Heart right ventricle (tissue), 16 donors: ENCODE measurements at regions not wholly inside any gene's neighbourhood (a gene's known extent, or its start where the extent isn't known, plus 50 kb on each side); places are given as distances from the start of the nearest gene placed in this dataset.

Source experiments
- ATAC-seq, 8 donors: fragments of 200-7000 bp; cut with Tn5 transposase; one replicate each; pipeline ENCODE4 v1.9.1; 2020; ENCODE audit warnings: mild to moderate bottlenecking in 8 of 8, moderate library complexity in 8 of 8, moderate number of reproducible peaks in 1 of 8
- DNase-seq, 2 donors: peaks; one replicate each; pipeline ENCODE4 v3.0.0-alpha.2; 2020
- H3K27ac ChIP-seq, 10 donors: fragments of 200-600 bp; sonication (generic) in 2 of 10; one replicate each; pipeline versions ENCODE4 v1.5.0 to v1.8.0; 2020 to 2022; ENCODE audit warnings: mild to moderate bottlenecking in 3 of 10
- H3K27me3 ChIP-seq, 7 donors: fragments of 200-600 bp; one replicate each; pipeline ENCODE4 v1.8.0; 2021 to 2022; ENCODE audit warnings: mild to moderate bottlenecking in 2 of 7
- H3K36me3 ChIP-seq, 9 donors: fragments of 200-600 bp; sonication (generic) in 1 of 9; one replicate each; pipeline versions ENCODE4 v1.5.0 to v1.8.0; 2020 to 2022; ENCODE audit warnings: mild to moderate bottlenecking in 2 of 9
- H3K4me1 ChIP-seq, 9 donors: fragments of 200-600 bp; sonication (generic) in 1 of 9; one replicate each; pipeline versions ENCODE4 v1.5.0 to v1.8.0; 2020 to 2022; ENCODE audit warnings: mild to moderate bottlenecking in 4 of 9
- H3K4me3 ChIP-seq, 10 donors: fragments of 200-600 bp; sonication (generic) in 2 of 10; one replicate each; pipeline versions ENCODE4 v1.5.0 to v1.8.0; 2020 to 2022; ENCODE audit warnings: mild to moderate bottlenecking in 7 of 10, moderate library complexity in 2 of 10
- H3K9me3 ChIP-seq, 11 donors: fragments of 200-600 bp in 10 of 11; sonication (generic) in 2 of 11; one replicate each; pipeline versions ENCODE4 v1.5.0 to v1.8.0; 2013 to 2022; ENCODE audit warnings: mild to moderate bottlenecking in 2 of 11, control low read depth in 1 of 11, moderate library complexity in 1 of 11
- WGBS, 2 donors: extraction: QIAGEN DNeasy Blood & Tissue Kit; methylation state at CpG; one replicate each; pipeline ENCODE4 v1.1.7; 2013; ENCODE audit warnings: inconsistent platforms in 1 of 2; 5-methylcytosine and 5-hydroxymethylcytosine counted together
- intact Hi-C, 10 donors: fragments of 100-400 bp; cut with DNase I; formaldehyde crosslinking; loops; one replicate each; pipeline versions ENCODE4 v1.11.1 to v1.14.2; 2022
- TF ChIP-seq, protein P1 (sequence below), 9 donors: fragments of 200-600 bp; sonication (generic) in 2 of 9; IDR thresholded peaks; one replicate each; pipeline versions ENCODE4 v1.5.0 to v1.8.0; 2021 to 2022; ENCODE audit warnings: antibody characterized with exemption in 9 of 9, mild to moderate bottlenecking in 5 of 9, moderate library complexity in 1 of 9
- donor health status: Arrhythmogenic right ventricular cardiomyopathy.
- donor health status: ischemic (EF 13 %, LVEDD 7.1; RV severe dilation, severe dysfunction).
- donor health status: healthy with polysubstance abuse.
- donor health status: DM: no; HTN: yes; CAD: no.
- donor health status: DM: no; HTN: no; CAD: no.
- donor health status: ischemic (EF 25% LVEDD 6.9; RV normal size, moderate dysfunction).
- donor health status: ischemic (EF 25% LVEDD 5.7; RV mildly dilated, moderate dysfunction).
- donor health status: healthy.
- donor health status: DM: yes; HTN: yes; CAD: no.
- donor health status: Ischemic cardiomyopathy.
- donor health status: ischemic (EF 35%, LVEDD 5.7; RV mildly dilated, moderate dysfunction).
- donor health status: nonischemic (EF 11% LVEDD 7.7; RV severe dilation, severe dysfunction).
- donor health status: DM: yes; HTN: yes; CAD: no.
- donor health status: PGD.
- donor health status: ischemic (EF 29% LVEDD 5.4; RV normal size, mild dysfunction).
- donor health status: nonischemic (EF 23%, LVEDD 6.1; RV moderate dilation, normal function).

GRCh38 chr12:116687888-116688287 is 50.0 kb downstream of the SPRING1 start:
- Histone ChIP-seq H3K27ac (no peak overlapping the region), H3K27me3 (peaks cover 0 to 27% (median 19%) of the 10 kb centered on the region in 7 donors), H3K9me3 (no peaks in the 10 kb centered on the region), H3K36me3 (no peaks in the 10 kb centered on the region), H3K4me3 (no peak overlapping the region), H3K4me1 (peaks cover 0 to 11% (median 2%) of the 10 kb centered on the region in 9 donors)
- ATAC-seq (peak; percentile 63 to 86 (median 78)), DNase-seq (peak; percentile 29 to 65)
- WGBS, 2 donors = 60 to 69% methylated on average over 11 of the region's 11 CpGs
- intact Hi-C loops = loop anchor here in 2 of 10 donors (10.0 kb wide), 3 partner anchors 153 to 693 kb away; partner anchors contain the start of gene MED13L (in 1 of the 2)
- TF ChIP-seq, protein P1, sequence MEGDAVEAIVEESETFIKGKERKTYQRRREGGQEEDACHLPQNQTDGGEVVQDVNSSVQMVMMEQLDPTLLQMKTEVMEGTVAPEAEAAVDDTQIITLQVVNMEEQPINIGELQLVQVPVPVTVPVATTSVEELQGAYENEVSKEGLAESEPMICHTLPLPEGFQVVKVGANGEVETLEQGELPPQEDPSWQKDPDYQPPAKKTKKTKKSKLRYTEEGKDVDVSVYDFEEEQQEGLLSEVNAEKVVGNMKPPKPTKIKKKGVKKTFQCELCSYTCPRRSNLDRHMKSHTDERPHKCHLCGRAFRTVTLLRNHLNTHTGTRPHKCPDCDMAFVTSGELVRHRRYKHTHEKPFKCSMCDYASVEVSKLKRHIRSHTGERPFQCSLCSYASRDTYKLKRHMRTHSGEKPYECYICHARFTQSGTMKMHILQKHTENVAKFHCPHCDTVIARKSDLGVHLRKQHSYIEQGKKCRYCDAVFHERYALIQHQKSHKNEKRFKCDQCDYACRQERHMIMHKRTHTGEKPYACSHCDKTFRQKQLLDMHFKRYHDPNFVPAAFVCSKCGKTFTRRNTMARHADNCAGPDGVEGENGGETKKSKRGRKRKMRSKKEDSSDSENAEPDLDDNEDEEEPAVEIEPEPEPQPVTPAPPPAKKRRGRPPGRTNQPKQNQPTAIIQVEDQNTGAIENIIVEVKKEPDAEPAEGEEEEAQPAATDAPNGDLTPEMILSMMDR (IDR thresholded peaks at IDR 0.05) = peak; percentile 12 to 70 (median 53)

DNA sequence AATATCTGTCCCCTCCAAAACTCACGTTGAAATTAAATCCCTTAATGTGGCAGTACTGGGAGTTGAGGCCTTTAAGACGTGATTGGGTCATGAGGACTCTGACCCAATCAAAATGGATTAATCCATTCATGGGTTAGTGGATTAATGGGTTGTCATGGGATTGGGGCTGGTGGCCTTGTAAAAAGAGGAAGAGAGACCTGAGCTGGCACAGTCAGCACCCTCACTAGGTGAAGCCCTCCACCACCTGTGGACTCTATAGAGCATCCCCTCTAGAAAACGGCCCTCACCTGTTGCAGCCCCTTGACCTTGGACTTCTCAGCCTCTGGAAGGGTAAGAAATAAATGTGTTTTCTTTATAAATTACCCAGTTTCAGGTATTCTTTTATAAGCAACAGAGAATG is 53.0 kb downstream of the SPRING1 start:
- Histone ChIP-seq H3K4me1 (peaks cover 0 to 6% (median 0%) of the 10 kb centered on the region in 9 donors), H3K36me3 (no peaks in the 10 kb centered on the region), H3K9me3 (no peaks in the 10 kb centered on the region), H3K4me3 (no peak overlapping the region), H3K27me3 (peaks cover 0 to 8% (median 0%) of the 10 kb centered on the region in 7 donors), H3K27ac (no peak overlapping the region)
- TF ChIP-seq, protein P1 (IDR thresholded peaks at IDR 0.05) = no peak
- DNase-seq (no peak), ATAC-seq (no peak)
- intact Hi-C loops = loop anchor here in 2 of 10 donors (10.0 kb wide), 3 partner anchors 150 to 690 kb away; partner anchors contain the start of gene MED13L (in 1 of the 2)
- 86 to 92% methylated on average over 3 of the region's 3 CpGs for WGBS, 2 donors

- intact Hi-C loops = loop anchor here in 2 of 10 donors (5.0 kb wide), 2 partner anchors 75 to 80 kb away; no protein-coding TSS in a partner anchor
- Histone ChIP-seq H3K4me3 (no peak overlapping the region), H3K4me1 (peaks cover 6 to 46% (median 22%) of the 10 kb centered on the region in 9 donors), H3K9me3 (no peaks in the 10 kb centered on the region), H3K36me3 (no peaks in the 10 kb centered on the region), H3K27ac (peak overlapping the region in 5 of 10 donors; percentile 41 to 83 (median 69)), H3K27me3 (no peaks in the 10 kb centered on the region)
- DNase-seq (no peak), ATAC-seq (peak in 3 of 8 donors; percentile 7 to 28 (median 14))
- TF ChIP-seq, protein P1 (IDR thresholded peaks at IDR 0.05) = no peak
- 48 to 50% methylated on average over 4 of the region's 4 CpGs for WGBS, 2 donors
Observed at GRCh38 chr12:116677202-116677661, 60.6 kb downstream of the SPRING1 start.

DNA sequence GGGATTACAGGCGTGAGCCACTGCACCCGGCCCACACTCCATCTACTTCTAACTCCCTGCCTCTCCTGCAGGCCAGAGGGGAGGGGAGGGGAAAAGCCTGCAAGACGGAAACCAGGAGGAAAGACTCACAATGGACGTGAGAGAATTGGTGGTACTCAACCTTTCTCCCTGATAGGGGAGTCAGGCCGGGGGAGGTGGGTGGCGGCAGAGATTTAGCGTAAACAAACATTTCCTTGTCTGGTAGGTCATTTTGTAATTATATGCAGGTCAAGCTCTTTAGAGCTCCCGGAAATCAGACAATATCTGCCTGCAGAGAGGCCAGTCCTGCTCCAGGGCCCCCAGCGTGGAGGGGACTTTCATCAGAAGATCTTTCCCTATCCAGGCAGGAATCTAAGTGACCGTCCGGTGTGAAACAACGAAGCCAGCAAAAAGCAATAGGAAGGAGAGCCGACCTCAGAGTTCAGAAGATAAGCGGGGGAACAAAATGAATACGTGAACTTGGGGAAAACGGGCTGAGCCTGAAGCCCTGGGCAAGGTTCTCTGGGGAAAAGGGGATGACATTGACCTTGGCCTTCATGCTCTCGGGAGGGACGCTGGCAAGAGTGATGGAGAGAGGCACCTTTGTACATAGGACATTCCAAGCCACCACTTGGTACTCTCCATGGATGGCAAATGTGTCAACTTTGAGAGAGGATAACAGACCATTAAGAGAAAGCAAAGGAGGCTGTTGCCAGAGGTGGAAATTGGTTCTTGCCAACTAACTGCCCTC is 62.3 kb downstream of the SPRING1 start:
- peak; percentile 39 to 47 for DNase-seq
- peak overlapping the region in 2 of 10 donors; percentile 2 to 6 for H3K4me3 ChIP-seq
- H3K4me1 ChIP-seq = peaks cover 6 to 46% (median 22%) of the 10 kb centered on the region in 9 donors
- TF ChIP-seq, protein P1 (IDR thresholded peaks at IDR 0.05) = no peak
- 67 to 71% methylated on average over 18 of the region's 18 CpGs for WGBS, 2 donors
- H3K27me3 ChIP-seq = no peaks in the 10 kb centered on the region
- no peaks in the 10 kb centered on the region for H3K36me3 ChIP-seq
- intact Hi-C loops = loop anchor here in 2 of 10 donors (5.0 kb wide), 2 partner anchors 73 to 78 kb away; no protein-coding TSS in a partner anchor
- H3K9me3 ChIP-seq = peaks cover 0 to 7% (median 0%) of the 10 kb centered on the region in 11 donors
- peak; percentile 53 to 87 (median 80) for ATAC-seq
- H3K27ac ChIP-seq = peak overlapping the region; percentile 18 to 83 (median 65)
